CD4-positive, CD25-positive, alpha-beta regulatory T cell (primary cell): ENCODE measurements at regions not wholly inside any gene's neighbourhood (a gene's known extent, or its start where the extent isn't known, plus 50 kb on each side); places are given as distances from the start of the nearest gene placed in this dataset.

Experiments
- ATAC-seq, 2 donors: fragments of 150-1000 bp; cut with Tn5 transposase; one replicate each; pipeline ENCODE4 v1.10.0; 2021; ENCODE audit warnings: low read depth in 2 of 2, moderate number of reproducible peaks in 2 of 2, moderate library complexity in 1 of 2
- DNase-seq, 3 donors: peaks; one replicate each; pipeline versions ENCODE4 v3.0.0 to v3.0.0-alpha.2; 2012 to 2022; ENCODE audit warnings: mixed read lengths in 1 of 3
- H3K27ac ChIP-seq: one replicate; pipeline ENCODE4 v1.7.0; 2013; ENCODE audit warnings: mild to moderate bottlenecking, low read length; ENCODE audit not compliant: insufficient read depth, poor library complexity, severe bottlenecking
- H3K27me3 ChIP-seq: one replicate; pipeline ENCODE4 v1.7.0; 2013; ENCODE audit warnings: low read length; ENCODE audit not compliant: control insufficient read depth, insufficient read depth
- H3K36me3 ChIP-seq: one replicate; pipeline ENCODE4 v1.7.0; 2013; ENCODE audit warnings: mild to moderate bottlenecking, low read length, moderate library complexity; ENCODE audit not compliant: control insufficient read depth, insufficient read depth
- H3K4me1 ChIP-seq: 2 replicates; pipeline ENCODE4 v1.7.0; 2013; ENCODE audit warnings: mild to moderate bottlenecking, low read length; ENCODE audit not compliant: insufficient read depth, control insufficient read depth, poor library complexity, severe bottlenecking
- H3K4me3 ChIP-seq: one replicate; pipeline ENCODE4 v1.7.0; 2013; ENCODE audit warnings: low read depth, mild to moderate bottlenecking, low read length, moderate library complexity
- H3K9me3 ChIP-seq, 2 experiments: 1 replicate in 1 of 2; 2 replicates in 1 of 2; pipeline ENCODE4 v1.7.0; 2013; ENCODE audit warnings: low read length in 2 of 2, mild to moderate bottlenecking in 1 of 2, moderate library complexity in 1 of 2; ENCODE audit not compliant: control insufficient read depth in 2 of 2
- H3K27ac Mint-ChIP-seq, 3 donors: one replicate each; pipeline ENCODE4 v1.8.0; 2020 to 2022; ENCODE audit warnings: mild to moderate bottlenecking in 3 of 3, mixed read lengths in 3 of 3, moderate library complexity in 2 of 3
- H3K27me3 Mint-ChIP-seq: one replicate; pipeline ENCODE4 v1.8.0; 2022; ENCODE audit warnings: mild to moderate bottlenecking, mixed read lengths
- H3K36me3 Mint-ChIP-seq: one replicate; pipeline ENCODE4 v1.8.0; 2020; ENCODE audit warnings: mixed read lengths
- H3K4me1 Mint-ChIP-seq, 4 donors: one replicate each; pipeline ENCODE4 v1.8.0; 2020 to 2022; ENCODE audit warnings: mixed read lengths in 4 of 4, mild to moderate bottlenecking in 1 of 4
- H3K4me3 Mint-ChIP-seq, 4 donors: one replicate each; pipeline ENCODE4 v1.8.0; 2020 to 2022; ENCODE audit warnings: mild to moderate bottlenecking in 4 of 4, mixed read lengths in 4 of 4, moderate library complexity in 3 of 4
- H3K9me3 Mint-ChIP-seq, 7 donors: one replicate each; pipeline ENCODE4 v1.8.0; 2020 to 2022; ENCODE audit warnings: mixed read lengths in 7 of 7, mild to moderate bottlenecking in 3 of 7, moderate library complexity in 2 of 7

GRCh38 chr1:56399326-56399725, 180.0 kb downstream of the PLPP3 start:
- Histone ChIP-seq H3K27ac (no peak overlapping the region), H3K4me3 (no peak overlapping the region), H3K36me3 (no peaks in the 10 kb centered on the region), H3K27me3 (no peaks in the 10 kb centered on the region), H3K4me1 (no peaks in the 10 kb centered on the region), H3K9me3 (no peaks in the 10 kb centered on the region)
- H3K4me1 Mint-ChIP-seq: no peaks in the 10 kb centered on the region
- H3K27me3 Mint-ChIP-seq: peaks cover 6% of the 10 kb centered on the region
- no peaks in the 10 kb centered on the region for H3K36me3 Mint-ChIP-seq
- no peak overlapping the region for H3K27ac Mint-ChIP-seq
- DNase-seq (no peak), ATAC-seq (no peak)
- H3K9me3 Mint-ChIP-seq: peaks cover 0 to 7% (median 3%) of the 10 kb centered on the region in 7 donors
- H3K4me3 Mint-ChIP-seq: no peak overlapping the region

- Mint-ChIP-seq H3K9me3 (peaks cover 0 to 6% (median 2%) of the 10 kb centered on the region in 7 donors), H3K36me3 (no peaks in the 10 kb centered on the region), H3K27ac (no peak overlapping the region), H3K4me3 (no peak overlapping the region), H3K4me1 (no peaks in the 10 kb centered on the region), H3K27me3 (peaks cover 6% of the 10 kb centered on the region)
- H3K27ac ChIP-seq: no peak overlapping the region
- no peaks in the 10 kb centered on the region for H3K9me3 ChIP-seq
- H3K4me1 ChIP-seq: no peaks in the 10 kb centered on the region
- no peaks in the 10 kb centered on the region for H3K27me3 ChIP-seq
- no peaks in the 10 kb centered on the region for H3K36me3 ChIP-seq
- H3K4me3 ChIP-seq: no peak overlapping the region
- no peak for ATAC-seq
- no peak for DNase-seq
These were observed 181.5 kb downstream of the PLPP3 start for GRCh38 chr1:56397811-56398231.

GRCh38 chr1:56397409-56397808, 182.0 kb downstream of the PLPP3 start:
- H3K27me3 Mint-ChIP-seq: peaks cover 6% of the 10 kb centered on the region

GRCh38 chr1:56396581-56396980, 182.8 kb downstream of the PLPP3 start:
- ATAC-seq (no peak), DNase-seq (no peak)
- Mint-ChIP-seq H3K4me1 (no peaks in the 10 kb centered on the region), H3K27ac (no peak overlapping the region), H3K9me3 (peaks cover 0 to 6% (median 2%) of the 10 kb centered on the region in 7 donors), H3K27me3 (peaks cover 6% of the 10 kb centered on the region), H3K4me3 (no peak overlapping the region), H3K36me3 (no peaks in the 10 kb centered on the region)
- Histone ChIP-seq H3K27ac (no peak overlapping the region), H3K27me3 (no peaks in the 10 kb centered on the region), H3K4me3 (no peak overlapping the region), H3K4me1 (no peaks in the 10 kb centered on the region), H3K9me3 (no peaks in the 10 kb centered on the region), H3K36me3 (no peaks in the 10 kb centered on the region)

More at GRCh38 chr1:56397409-56397808, 182.0 kb downstream of the PLPP3 start:
- ATAC-seq: no peak
- DNase-seq: no peak
- Histone ChIP-seq H3K4me1 (no peaks in the 10 kb centered on the region), H3K27me3 (no peaks in the 10 kb centered on the region), H3K4me3 (no peak overlapping the region), H3K27ac (no peak overlapping the region), H3K9me3 (no peaks in the 10 kb centered on the region), H3K36me3 (no peaks in the 10 kb centered on the region)
- H3K27ac Mint-ChIP-seq: no peak overlapping the region
- H3K9me3 Mint-ChIP-seq: peaks cover 0 to 6% (median 2%) of the 10 kb centered on the region in 7 donors
- no peak overlapping the region for H3K4me3 Mint-ChIP-seq
- H3K4me1 Mint-ChIP-seq: no peaks in the 10 kb centered on the region
- no peaks in the 10 kb centered on the region for H3K36me3 Mint-ChIP-seq

- Histone ChIP-seq H3K27me3 (no peaks in the 10 kb centered on the region), H3K4me1 (no peaks in the 10 kb centered on the region), H3K4me3 (no peak overlapping the region), H3K27ac (no peak overlapping the region), H3K9me3 (no peaks in the 10 kb centered on the region), H3K36me3 (no peaks in the 10 kb centered on the region)
- Mint-ChIP-seq H3K36me3 (no peaks in the 10 kb centered on the region), H3K27me3 (peaks cover 5% of the 10 kb centered on the region), H3K4me3 (no peak overlapping the region), H3K27ac (no peak overlapping the region), H3K9me3 (peaks cover 0 to 6% (median 2%) of the 10 kb centered on the region in 7 donors), H3K4me1 (no peaks in the 10 kb centered on the region)
- no peak for DNase-seq
- ATAC-seq: no peak
These were observed 183.6 kb downstream of the PLPP3 start for GRCh38 chr1:56395776-56396175.

GRCh38 chr1:56394298-56394697, 185.1 kb downstream of the PLPP3 start:
- no peak overlapping the region for H3K27ac ChIP-seq
- H3K36me3 Mint-ChIP-seq: no peaks in the 10 kb centered on the region
- H3K27ac Mint-ChIP-seq: no peak overlapping the region
- DNase-seq: no peak
- no peak overlapping the region for H3K4me3 Mint-ChIP-seq
- no peak for ATAC-seq
- H3K36me3 ChIP-seq: no peaks in the 10 kb centered on the region
- no peaks in the 10 kb centered on the region for H3K4me1 Mint-ChIP-seq
- no peak overlapping the region for H3K4me3 ChIP-seq
- H3K9me3 ChIP-seq: no peaks in the 10 kb centered on the region
- H3K4me1 ChIP-seq: no peaks in the 10 kb centered on the region
- H3K27me3 Mint-ChIP-seq: no peaks in the 10 kb centered on the region
- no peaks in the 10 kb centered on the region for H3K27me3 ChIP-seq
- H3K9me3 Mint-ChIP-seq: peaks cover 0 to 4% (median 2%) of the 10 kb centered on the region in 7 donors

GRCh38 chr1:56390934-56391731, 188.2 kb downstream of the PLPP3 start:
- H3K27me3 Mint-ChIP-seq: no peaks in the 10 kb centered on the region
- Histone ChIP-seq H3K27me3 (no peaks in the 10 kb centered on the region), H3K9me3 (no peaks in the 10 kb centered on the region), H3K4me1 (no peaks in the 10 kb centered on the region), H3K27ac (no peak overlapping the region), H3K36me3 (no peaks in the 10 kb centered on the region), H3K4me3 (no peak overlapping the region)
- DNase-seq: no peak
- H3K9me3 Mint-ChIP-seq: peaks cover 0 to 6% (median 1%) of the 10 kb centered on the region in 7 donors
- no peaks in the 10 kb centered on the region for H3K36me3 Mint-ChIP-seq
- no peaks in the 10 kb centered on the region for H3K4me1 Mint-ChIP-seq
- no peak overlapping the region for H3K27ac Mint-ChIP-seq
- no peak overlapping the region for H3K4me3 Mint-ChIP-seq
- no peak for ATAC-seq
